Activated CD4-positive, alpha-beta T cell treated with anti-CD3 and anti-CD28 coated beads for 48 hours (primary cell): ENCODE measurements at regions not wholly inside any gene's neighbourhood (a gene's known extent, or its start where the extent isn't known, plus 50 kb on each side); places are given as distances from the start of the nearest gene placed in this dataset.
"Not testable (repeated sequence)": the region's sequence is repeated elsewhere in the genome, so short reads cannot be mapped to it uniquely, and the experiment has no call there.

Source experiments
- DNase-seq: peaks from one replicate; pipeline ENCODE4 v3.0.0-alpha.2; 2020

GRCh38 chr21:28150778-28151177 lies 841.9 kb downstream of the LTN1 start:
- DNase-seq = no peak

DNA sequence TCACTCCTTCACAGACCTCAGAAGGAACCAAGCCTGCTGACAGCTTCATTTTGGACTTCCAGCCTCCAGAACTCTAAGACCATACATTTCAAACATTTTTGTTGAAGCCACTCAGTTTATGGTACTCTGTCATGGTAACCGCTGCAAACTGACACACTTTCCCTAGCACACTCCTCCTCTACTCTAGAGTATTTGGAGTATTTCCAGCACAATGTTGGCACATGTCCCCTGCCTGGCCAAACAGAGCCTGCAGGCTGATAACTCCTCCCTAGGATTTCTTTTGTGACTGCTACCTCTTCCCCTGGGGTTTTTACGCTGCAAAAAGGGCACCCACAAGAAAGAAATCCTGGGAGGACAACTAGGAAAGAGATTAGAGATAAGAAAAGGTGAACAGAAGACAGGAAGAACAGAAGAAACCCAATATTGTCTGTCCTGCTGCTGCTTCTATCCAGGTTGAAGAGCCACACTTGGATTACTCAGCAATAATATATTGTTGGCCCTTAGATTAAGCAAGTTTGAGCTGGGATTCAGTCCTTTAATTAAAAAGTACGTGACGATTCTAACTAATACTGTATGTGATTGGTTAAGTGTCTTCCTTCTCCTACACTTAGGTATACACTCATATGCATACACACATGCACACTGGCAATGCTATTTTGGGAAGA lies 844.1 kb downstream of the LTN1 start:
- no peak for DNase-seq

DNA sequence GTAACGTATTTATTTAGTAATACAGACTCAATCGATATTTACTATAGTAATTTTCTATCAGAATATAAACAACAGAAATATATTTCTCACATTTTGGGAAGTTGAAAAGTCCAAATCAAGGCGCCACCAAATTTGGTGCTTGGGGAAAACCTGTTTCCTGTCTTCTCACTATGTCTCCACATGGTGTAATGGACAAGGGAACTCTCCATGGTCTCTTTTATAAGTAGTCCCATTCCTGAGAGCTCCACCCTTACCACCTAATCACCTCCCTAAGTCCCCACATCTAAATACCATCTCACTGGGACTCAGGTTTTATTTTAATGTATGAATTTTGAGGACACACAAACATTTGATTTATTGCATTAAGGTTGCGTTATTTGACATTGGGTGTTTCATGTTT lies 848.0 kb downstream of the LTN1 start:
- no peak for DNase-seq

DNA sequence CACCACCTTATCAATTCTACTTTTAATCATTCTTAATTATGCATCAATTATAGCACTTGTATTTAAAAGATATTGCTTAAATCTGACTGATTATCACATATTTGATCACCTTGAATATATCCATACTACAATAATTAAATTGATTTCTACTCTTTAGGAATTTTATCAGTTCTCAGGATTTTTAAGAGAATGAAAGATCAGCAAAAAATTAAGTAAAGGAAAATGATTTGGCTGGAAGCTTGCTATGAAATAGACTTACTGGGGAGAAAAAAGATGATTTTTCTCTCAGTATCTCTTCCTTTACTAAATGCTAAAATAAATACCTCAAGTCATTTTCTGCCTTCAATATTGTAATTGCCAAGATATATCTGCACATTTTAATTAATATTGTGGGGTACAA lies 848.6 kb downstream of the LTN1 start:
- no peak for DNase-seq

- peak; percentile 1 for DNase-seq
These were observed 850.0 kb downstream of the LTN1 start for GRCh38 chr21:28142697-28143096.

DNA sequence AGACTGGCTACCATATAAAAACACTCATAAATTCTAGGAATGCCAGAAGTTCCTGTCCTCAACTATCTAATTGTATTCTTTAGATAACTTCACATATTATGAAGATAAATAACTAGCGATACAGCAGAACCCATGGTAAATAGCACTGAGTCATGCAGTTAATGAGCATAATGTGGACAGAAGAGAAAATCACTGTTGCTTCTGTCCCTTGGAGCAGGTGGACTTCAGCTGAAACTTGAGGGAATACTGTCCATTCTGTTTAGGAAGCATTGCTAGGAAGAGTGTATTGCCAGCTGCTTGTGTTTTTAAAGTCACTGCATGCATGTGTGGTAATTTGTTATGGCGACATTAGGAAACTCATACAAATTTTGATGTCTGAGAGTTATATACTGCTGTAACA lies 854.4 kb downstream of the LTN1 start:
- DNase-seq = no peak

- DNase-seq = no peak
These were observed 855.9 kb downstream of the LTN1 start for GRCh38 chr21:28136656-28137255.

DNA sequence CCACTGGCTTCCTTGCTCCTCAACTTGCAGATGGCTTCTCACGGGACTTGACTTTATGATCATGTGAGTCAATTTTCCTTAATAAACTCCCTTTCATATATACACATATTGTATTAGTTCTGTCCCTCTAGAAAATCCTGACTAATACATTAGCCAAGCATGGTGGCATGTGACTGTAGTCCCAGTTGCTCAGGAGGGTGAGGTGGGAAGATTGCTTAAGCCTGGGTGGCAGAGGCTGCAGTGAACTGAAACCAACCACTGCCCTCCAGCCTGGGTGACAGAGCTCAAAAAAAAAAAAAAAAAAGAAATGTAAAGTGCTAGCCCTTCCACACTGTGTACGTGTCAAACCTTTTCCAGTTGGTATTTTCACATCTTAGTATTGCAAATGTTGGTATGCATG lies 857.0 kb downstream of the LTN1 start:
- no peak for DNase-seq

GRCh38 chr21:28133116-28133515 lies 859.6 kb downstream of the LTN1 start:
- DNase-seq = no peak

DNA sequence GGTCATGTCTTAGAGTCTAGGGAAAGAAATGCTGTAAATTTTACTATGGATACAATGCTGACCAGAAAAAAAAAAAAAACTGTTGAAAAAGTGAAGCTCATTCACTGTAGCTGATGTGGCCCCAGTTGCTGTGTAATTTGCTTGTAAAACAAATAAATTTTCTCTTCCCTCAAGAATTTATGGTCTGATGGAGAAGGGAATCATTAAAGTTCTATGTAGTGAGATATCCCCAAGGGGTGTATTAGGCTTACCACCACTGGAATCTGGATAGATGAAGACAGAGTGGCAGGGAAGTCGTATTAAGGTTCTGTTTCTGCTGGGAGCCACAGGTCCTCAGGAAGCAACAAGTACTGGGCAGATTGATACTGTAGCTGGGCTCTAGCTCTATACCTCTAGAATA lies 860.0 kb downstream of the LTN1 start:
- no peak for DNase-seq

- DNase-seq = no peak
These were observed 865.4 kb downstream of the LTN1 start for GRCh38 chr21:28127175-28127785.

DNA sequence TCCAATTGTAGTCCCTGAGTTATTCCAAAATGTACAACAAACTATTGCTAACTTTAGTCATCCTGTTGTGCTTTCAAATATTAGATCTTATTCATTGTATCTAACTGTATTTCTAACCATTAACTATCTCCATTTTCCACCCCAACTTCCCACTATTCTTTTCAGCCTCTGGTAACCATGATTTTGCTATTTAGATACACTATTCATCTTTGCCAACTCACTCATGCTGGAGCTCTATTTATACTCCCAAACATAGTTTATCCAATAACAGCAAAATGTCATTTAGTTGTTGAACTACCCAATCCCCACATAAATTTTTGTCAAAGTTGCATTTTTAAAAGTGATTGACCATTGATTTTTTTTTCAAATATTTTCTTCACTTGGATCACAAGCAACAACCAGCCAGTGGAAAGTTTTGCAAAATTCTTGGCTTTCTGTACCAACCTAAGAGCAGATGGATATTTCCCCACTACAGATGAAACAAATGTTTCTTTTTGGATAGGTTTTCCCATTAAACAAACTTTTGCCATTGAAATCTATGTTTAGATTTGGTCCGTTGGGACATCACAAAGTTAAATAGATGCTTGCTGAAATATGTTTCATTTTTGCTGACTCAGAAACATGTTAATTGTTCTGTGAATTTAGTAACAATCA lies 866.0 kb downstream of the LTN1 start:
- no peak for DNase-seq

DNA sequence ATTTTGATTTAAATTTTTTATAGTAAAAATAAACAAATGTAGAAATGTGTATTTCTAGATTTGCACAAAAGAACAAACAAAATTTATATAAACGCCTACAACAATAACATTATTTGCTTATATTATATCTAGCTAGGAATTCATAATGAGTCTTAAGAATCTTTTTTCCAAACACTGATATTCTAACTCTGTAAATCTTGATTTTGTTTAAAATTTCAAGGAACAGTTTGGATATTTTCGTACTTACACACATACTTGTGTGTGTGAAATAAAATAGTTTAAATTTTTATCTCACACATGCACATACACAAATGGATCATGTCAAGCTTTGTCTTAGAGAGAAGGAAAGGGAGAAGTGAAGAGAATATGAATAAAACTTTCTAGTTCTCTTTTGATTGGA lies 868.1 kb downstream of the LTN1 start:
- DNase-seq = no peak

DNA sequence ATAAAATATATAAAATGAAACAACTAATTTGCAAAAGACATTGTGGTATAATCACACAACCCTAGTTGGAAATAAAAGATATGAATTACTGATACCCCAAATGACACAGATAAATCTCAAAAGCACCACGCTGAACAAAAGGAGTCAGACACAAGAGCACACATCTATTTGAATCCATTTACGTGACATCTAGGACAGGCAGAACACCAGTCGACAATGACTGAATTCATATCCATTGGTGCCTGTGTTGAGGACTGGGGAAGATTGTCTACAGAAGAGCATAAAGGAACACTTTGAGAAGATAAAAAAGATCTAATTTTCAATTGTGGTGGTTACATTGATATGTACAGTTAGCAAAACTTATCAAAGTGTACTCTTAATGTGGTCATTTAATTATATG lies 874.1 kb downstream of the LTN1 start:
- no peak for DNase-seq

DNA sequence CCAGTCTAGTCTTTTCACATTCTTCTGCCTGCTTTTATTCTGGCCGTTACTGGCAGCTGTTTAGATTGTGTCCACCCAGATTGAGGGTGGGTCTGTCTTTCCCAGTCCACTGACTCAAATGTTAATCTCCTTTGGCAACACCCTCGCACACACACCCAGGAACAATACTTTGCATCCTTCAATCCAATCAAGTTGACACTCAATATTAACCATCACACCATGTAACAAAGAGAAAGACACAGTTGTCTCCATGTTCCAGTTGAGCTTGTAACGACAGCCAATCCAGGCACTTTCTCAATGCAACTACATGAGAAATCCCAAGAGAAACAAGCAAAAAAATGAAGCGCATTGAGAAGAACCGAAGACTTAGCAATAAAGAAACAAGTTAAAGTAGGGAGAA lies 877.7 kb downstream of the LTN1 start:
- DNase-seq = not testable (repeated sequence)

DNA sequence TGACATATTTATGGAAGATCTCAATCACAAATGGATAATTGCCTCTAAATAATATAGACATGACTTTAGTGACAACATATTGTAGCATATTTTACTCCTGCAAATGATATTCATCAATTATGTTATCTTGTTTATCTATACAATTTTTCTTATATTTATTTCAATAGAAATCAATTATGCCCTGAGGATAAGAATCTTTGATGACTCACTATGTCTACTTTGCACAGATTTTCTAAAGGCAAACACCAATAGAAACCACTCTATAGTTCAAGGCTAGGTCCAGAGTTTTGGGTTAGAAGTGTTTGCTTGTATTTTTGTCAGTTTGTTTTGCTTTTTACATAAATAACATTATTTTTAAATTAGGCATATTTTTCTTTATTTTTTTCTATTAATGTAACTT lies 879.0 kb downstream of the LTN1 start:
- DNase-seq = no peak

DNA sequence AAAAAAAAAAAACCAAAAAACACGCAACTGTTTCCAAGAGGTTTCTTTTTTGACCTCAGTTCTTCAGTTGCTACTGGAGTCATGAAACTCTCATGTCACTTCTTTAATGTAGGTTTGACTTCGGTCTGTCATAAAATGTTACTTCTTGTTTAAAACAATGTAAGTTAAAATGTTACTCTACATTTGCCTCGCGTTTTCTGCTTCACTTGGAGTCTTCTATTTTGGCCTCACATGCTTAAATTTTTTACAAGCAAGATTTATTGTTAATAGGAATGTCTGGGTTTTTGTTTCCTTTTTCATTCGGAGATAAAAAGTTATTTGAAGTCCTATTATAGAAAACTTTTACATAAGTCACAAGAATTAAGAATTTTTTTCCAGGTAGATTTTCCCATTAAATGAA lies 880.2 kb downstream of the LTN1 start:
- no peak for DNase-seq

GRCh38 chr21:28111151-28111619 lies 881.5 kb downstream of the LTN1 start:
- no peak for DNase-seq

DNA sequence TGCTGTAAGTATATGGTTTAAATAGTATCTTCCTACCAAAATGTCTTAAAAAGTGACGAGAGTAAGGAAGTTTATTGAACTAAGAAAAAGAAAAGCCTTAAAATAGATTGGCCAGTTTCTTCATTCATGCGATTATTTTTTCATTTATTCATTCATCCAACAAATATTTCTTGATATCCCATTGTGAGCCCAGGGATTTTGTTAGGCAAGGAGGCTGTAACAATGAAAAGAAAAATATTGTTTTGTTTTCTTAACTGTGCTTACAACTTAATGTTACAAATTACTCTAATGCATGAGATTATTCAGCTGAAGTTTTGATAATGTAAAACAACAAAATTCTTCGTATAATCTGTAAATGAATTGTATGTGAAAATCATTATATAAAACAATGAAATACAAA lies 882.0 kb downstream of the LTN1 start:
- no peak for DNase-seq

DNA sequence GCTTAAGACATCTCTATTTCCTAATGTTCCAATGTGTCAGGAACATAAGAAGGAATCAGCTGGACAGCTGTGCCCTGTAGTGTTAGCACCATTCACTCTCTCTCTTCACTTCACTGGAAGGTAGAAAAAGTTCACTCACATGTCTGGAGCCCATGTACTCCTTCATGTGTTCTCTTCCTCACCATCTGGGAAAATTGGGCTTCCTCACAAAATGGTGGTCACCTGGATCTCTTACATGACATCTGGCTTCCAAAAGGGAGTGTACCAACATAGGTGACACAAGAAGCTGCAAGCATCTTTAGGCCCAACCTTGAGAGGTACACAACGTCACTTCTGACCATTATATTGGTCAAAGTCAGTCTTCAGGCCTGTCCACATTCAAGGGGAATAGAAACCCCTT lies 882.6 kb downstream of the LTN1 start:
- no peak for DNase-seq

- no peak for DNase-seq
These were observed 886.2 kb downstream of the LTN1 start for GRCh38 chr21:28106370-28106890.

- no peak for DNase-seq
These were observed 888.3 kb downstream of the LTN1 start for GRCh38 chr21:28104346-28104745.

DNA sequence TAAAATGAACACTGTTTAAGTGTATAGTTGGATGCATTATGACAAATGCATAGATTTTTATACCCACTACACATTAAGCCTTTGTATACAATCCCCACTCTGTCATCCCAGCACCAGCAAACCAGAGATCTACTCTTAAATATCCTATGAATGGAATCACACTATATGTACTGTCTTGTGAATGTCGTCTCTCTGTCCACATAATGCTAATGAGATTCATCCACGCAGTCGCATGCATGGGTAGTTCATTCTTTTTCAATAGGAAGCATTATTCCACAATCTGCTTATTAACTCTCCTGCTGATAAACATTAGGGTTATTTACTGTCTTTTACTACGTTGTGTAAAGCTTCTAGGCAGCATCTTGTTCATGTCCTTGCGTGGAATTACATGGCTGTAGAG lies 892.3 kb downstream of the LTN1 start:
- no peak for DNase-seq
